HepG2 (cell line): ENCODE measurements at regions not wholly inside any gene's neighbourhood (a gene's known extent, or its start where the extent isn't known, plus 50 kb on each side); places are given as distances from the start of the nearest gene placed in this dataset.

Experiments
- AFF4 ChIP-seq: sonication (generic); formaldehyde crosslinking; IDR thresholded peaks from 2 replicates; pipeline ENCODE4 v1.4.0; 2020; ENCODE audit warnings: missing genetic modification reagents
- FOXM1 ChIP-seq: sonication (generic); formaldehyde crosslinking; IDR thresholded peaks from 2 replicates; pipeline ENCODE4 v1.5.0; 2020; ENCODE audit warnings: missing genetic modification reagents
- RARG ChIP-seq: sonication (generic); formaldehyde crosslinking; IDR thresholded peaks from 2 replicates; pipeline ENCODE4 v1.4.0; 2020; ENCODE audit warnings: low read depth, mild to moderate bottlenecking, missing genetic modification reagents
- ZBTB14 ChIP-seq: sonication (generic); formaldehyde crosslinking; IDR thresholded peaks from 2 replicates; pipeline ENCODE4 v1.4.0; 2020; ENCODE audit warnings: missing genetic modification reagents
- ZNF136 ChIP-seq: sonication (generic); formaldehyde crosslinking; IDR thresholded peaks from 2 replicates; pipeline ENCODE4 v1.8.1; 2022; ENCODE audit warnings: low read depth, mild to moderate bottlenecking, moderate library complexity, missing genetic modification reagents
- ZNF501 ChIP-seq: sonication (generic); formaldehyde crosslinking; IDR thresholded peaks from 2 replicates; pipeline ENCODE4 v1.5.1; 2020; ENCODE audit warnings: mild to moderate bottlenecking, moderate library complexity, missing genetic modification reagents
- TF ChIP-seq, protein P1 (sequence below): sonication (generic); formaldehyde crosslinking; IDR thresholded peaks from 2 replicates; pipeline ENCODE4 v1.5.0; 2020; ENCODE audit warnings: mild to moderate bottlenecking, missing genetic modification reagents, moderate library complexity
- TF ChIP-seq, protein P2 (sequence below): fragments of 450-650 bp; IDR thresholded peaks from 2 replicates; pipeline ENCODE4 v1.6.1; 2017; ENCODE audit warnings: mild to moderate bottlenecking

GRCh38 chr10:71125749-71126107 is 86.6 kb upstream of the UNC5B start:
- TF ChIP-seq, protein P1, sequence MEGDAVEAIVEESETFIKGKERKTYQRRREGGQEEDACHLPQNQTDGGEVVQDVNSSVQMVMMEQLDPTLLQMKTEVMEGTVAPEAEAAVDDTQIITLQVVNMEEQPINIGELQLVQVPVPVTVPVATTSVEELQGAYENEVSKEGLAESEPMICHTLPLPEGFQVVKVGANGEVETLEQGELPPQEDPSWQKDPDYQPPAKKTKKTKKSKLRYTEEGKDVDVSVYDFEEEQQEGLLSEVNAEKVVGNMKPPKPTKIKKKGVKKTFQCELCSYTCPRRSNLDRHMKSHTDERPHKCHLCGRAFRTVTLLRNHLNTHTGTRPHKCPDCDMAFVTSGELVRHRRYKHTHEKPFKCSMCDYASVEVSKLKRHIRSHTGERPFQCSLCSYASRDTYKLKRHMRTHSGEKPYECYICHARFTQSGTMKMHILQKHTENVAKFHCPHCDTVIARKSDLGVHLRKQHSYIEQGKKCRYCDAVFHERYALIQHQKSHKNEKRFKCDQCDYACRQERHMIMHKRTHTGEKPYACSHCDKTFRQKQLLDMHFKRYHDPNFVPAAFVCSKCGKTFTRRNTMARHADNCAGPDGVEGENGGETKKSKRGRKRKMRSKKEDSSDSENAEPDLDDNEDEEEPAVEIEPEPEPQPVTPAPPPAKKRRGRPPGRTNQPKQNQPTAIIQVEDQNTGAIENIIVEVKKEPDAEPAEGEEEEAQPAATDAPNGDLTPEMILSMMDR (CRISPR knock-in tag) = no peak
- TF ChIP-seq RARG = no peak
- TF ChIP-seq ZNF136 (CRISPR knock-in tag) = no peak
- no peak for TF ChIP-seq ZBTB14 (CRISPR knock-in tag)
- no peak for TF ChIP-seq FOXM1 (CRISPR knock-in tag)
- TF ChIP-seq AFF4 = no peak
- no peak for TF ChIP-seq ZNF501 (CRISPR knock-in tag)
- TF ChIP-seq, protein P2, sequence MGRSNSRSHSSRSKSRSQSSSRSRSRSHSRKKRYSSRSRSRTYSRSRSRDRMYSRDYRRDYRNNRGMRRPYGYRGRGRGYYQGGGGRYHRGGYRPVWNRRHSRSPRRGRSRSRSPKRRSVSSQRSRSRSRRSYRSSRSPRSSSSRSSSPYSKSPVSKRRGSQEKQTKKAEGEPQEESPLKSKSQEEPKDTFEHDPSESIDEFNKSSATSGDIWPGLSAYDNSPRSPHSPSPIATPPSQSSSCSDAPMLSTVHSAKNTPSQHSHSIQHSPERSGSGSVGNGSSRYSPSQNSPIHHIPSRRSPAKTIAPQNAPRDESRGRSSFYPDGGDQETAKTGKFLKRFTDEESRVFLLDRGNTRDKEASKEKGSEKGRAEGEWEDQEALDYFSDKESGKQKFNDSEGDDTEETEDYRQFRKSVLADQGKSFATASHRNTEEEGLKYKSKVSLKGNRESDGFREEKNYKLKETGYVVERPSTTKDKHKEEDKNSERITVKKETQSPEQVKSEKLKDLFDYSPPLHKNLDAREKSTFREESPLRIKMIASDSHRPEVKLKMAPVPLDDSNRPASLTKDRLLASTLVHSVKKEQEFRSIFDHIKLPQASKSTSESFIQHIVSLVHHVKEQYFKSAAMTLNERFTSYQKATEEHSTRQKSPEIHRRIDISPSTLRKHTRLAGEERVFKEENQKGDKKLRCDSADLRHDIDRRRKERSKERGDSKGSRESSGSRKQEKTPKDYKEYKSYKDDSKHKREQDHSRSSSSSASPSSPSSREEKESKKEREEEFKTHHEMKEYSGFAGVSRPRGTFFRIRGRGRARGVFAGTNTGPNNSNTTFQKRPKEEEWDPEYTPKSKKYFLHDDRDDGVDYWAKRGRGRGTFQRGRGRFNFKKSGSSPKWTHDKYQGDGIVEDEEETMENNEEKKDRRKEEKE = no peak
